SK-N-SH (cell line): ENCODE measurements at regions not wholly inside any gene's neighbourhood (a gene's known extent, or its start where the extent isn't known, plus 50 kb on each side); places are given as distances from the start of the nearest gene placed in this dataset.

Source experiments
- CTCF ChIA-PET: fragments of 300-600, 350-600 bp; formaldehyde crosslinking; extraction: SDS; loops from one replicate; lab custom pipeline; 2021; lab: Yijun Ruan, JAX
- POLR2A ChIA-PET: fragments of 350-600 bp; sonication (Branson Sonifier 250); formaldehyde crosslinking; extraction: SDS; loops from one replicate; lab custom pipeline; 2020; ENCODE audit warnings: antibody characterized with exemption, inconsistent platforms; lab: Yijun Ruan, JAX
- DNase-seq: peaks from one replicate; pipeline ENCODE4 v3.0.0; 2012
- H2AFZ ChIP-seq: fragments of 200-600 bp; sonication (generic); 2 replicates; pipeline ENCODE4 v1.8.1; 2016; ENCODE audit warnings: antibody characterized with exemption, mild to moderate bottlenecking, low read depth
- H3F3A ChIP-seq: fragments of 200-600 bp; sonication (generic); replicated peaks from 2 replicates; pipeline ENCODE3; 2016; ENCODE audit warnings: antibody characterized with exemption, mild to moderate bottlenecking; ENCODE audit not compliant: insufficient read depth
- H3K27ac ChIP-seq, 2 experiments: fragments of 200-500 bp in 1 of 2; fragments of 200-600 bp in 1 of 2; sonication (Bioruptor generic) in 1 of 2; sonication (generic), shearing (Covaris generic) in 1 of 2; 2 replicates each; pipeline versions ENCODE4 v1.5.1 to v1.6.1; 2014 to 2016; ENCODE audit warnings: low read depth in 2 of 2, inconsistent platforms in 1 of 2, low read length in 1 of 2, mild to moderate bottlenecking in 1 of 2, mixed read lengths in 1 of 2
- H3K27me3 ChIP-seq: fragments of 200-600 bp; sonication (generic), shearing (Covaris generic); 2 replicates; pipeline ENCODE4 v1.6.1; 2016; ENCODE audit warnings: mixed run types; ENCODE audit not compliant: insufficient read depth
- H3K36me3 ChIP-seq, 2 experiments: fragments of 200-500 bp in 1 of 2; fragments of 200-600 bp in 1 of 2; sonication (Bioruptor generic) in 1 of 2; sonication (generic) in 1 of 2; replicated peaks in 1 of 2; 2 replicates each; pipeline versions ENCODE3 to v1.5.1; 2014 to 2016; ENCODE audit warnings: low read length in 1 of 2, mild to moderate bottlenecking in 1 of 2; ENCODE audit not compliant: insufficient read depth in 2 of 2, control insufficient read depth in 1 of 2
- H3K4me1 ChIP-seq, 2 experiments: fragments of 200-500 bp in 1 of 2; fragments of 200-600 bp in 1 of 2; sonication (Bioruptor generic) in 1 of 2; sonication (generic), shearing (Covaris generic) in 1 of 2; 2 replicates each; pipeline versions ENCODE4 v1.5.1 to v1.6.1; 2014 to 2016; ENCODE audit warnings: low read depth in 1 of 2, low read length in 1 of 2, mixed run types in 1 of 2; ENCODE audit not compliant: insufficient read depth in 2 of 2, control insufficient read depth in 1 of 2
- H3K4me2 ChIP-seq: fragments of 200-600 bp; sonication (generic), shearing (Covaris generic); 2 replicates; pipeline ENCODE4 v1.6.1; 2017; ENCODE audit warnings: mixed run types
- H3K4me3 ChIP-seq, 2 experiments: fragments of 200-500 bp in 1 of 2; fragments of 200-600 bp in 1 of 2; sonication (Bioruptor generic) in 1 of 2; sonication (generic), shearing (Covaris generic) in 1 of 2; 2 replicates each; pipeline versions ENCODE4 v1.5.1 to v1.8.1; 2014 to 2016; ENCODE audit warnings: low read depth in 2 of 2, inconsistent platforms in 1 of 2, low read length in 1 of 2, mild to moderate bottlenecking in 1 of 2, mixed read lengths in 1 of 2, moderate library complexity in 1 of 2
- H3K79me2 ChIP-seq: fragments of 200-600 bp; sonication (generic); 2 replicates; pipeline ENCODE4 v1.8.1; 2017; ENCODE audit warnings: mild to moderate bottlenecking; ENCODE audit not compliant: insufficient read depth
- H3K9ac ChIP-seq: fragments of 200-600 bp; sonication (generic); 2 replicates; pipeline ENCODE4 v1.6.1; 2017; ENCODE audit warnings: mixed run types
- H3K9me2 ChIP-seq: fragments of 200-600 bp; sonication (generic); 2 replicates; pipeline ENCODE4 v1.6.1; 2017; ENCODE audit warnings: mixed run types
- H3K9me3 ChIP-seq: fragments of 200-600 bp; sonication (generic); 2 replicates; pipeline ENCODE4 v1.6.1; 2017; ENCODE audit warnings: mixed run types, mild to moderate bottlenecking, moderate library complexity
- H4K20me1 ChIP-seq: fragments of 200-600 bp; sonication (generic); 2 replicates; pipeline ENCODE4 v1.6.1; 2017; ENCODE audit warnings: mild to moderate bottlenecking, mixed run types; ENCODE audit not compliant: insufficient read depth
- CTCF ChIP-seq: fragments of 200-600 bp; sonication (generic); IDR thresholded peaks from 2 replicates; pipeline ENCODE4 v1.6.1; 2017; ENCODE audit warnings: antibody characterized with exemption, mild to moderate bottlenecking, moderate library complexity
- ELF1 ChIP-seq: IDR thresholded peaks from 2 replicates; pipeline ENCODE4 v1.4.0; 2012
- FOXJ3 ChIP-seq: sonication (generic); formaldehyde crosslinking; IDR thresholded peaks from 2 replicates; pipeline ENCODE4 v1.5.1; 2020; ENCODE audit warnings: mild to moderate bottlenecking, missing genetic modification reagents
- FOXM1 ChIP-seq: IDR thresholded peaks from 2 replicates; pipeline ENCODE4 v1.4.0; 2012; ENCODE audit warnings: low read depth, mild to moderate bottlenecking
- GABPA ChIP-seq: IDR thresholded peaks from 2 replicates; pipeline ENCODE4 v1.4.0; 2012; ENCODE audit warnings: low read depth, mild to moderate bottlenecking
- JUND ChIP-seq: IDR thresholded peaks from 2 replicates; pipeline ENCODE4 v1.4.0; 2012
- MEF2A ChIP-seq: IDR thresholded peaks from 2 replicates; pipeline ENCODE4 v1.4.0; 2012; ENCODE audit warnings: low read depth, borderline replicate concordance
- NFIC ChIP-seq: IDR thresholded peaks from 2 replicates; pipeline ENCODE4 v1.4.0; 2012; ENCODE audit warnings: borderline replicate concordance
- POLR2AphosphoS5 ChIP-seq: IDR thresholded peaks from 2 replicates; pipeline ENCODE4 v1.6.1; 2012; ENCODE audit warnings: low read depth, low read length
- RAD21 ChIP-seq: IDR thresholded peaks from 2 replicates; pipeline ENCODE4 v1.6.1; 2012; ENCODE audit warnings: mild to moderate bottlenecking, low read length
- RXRA ChIP-seq: IDR thresholded peaks from 2 replicates; pipeline ENCODE4 v1.4.0; 2012; ENCODE audit warnings: low read depth, mild to moderate bottlenecking, borderline replicate concordance
- SMC3 ChIP-seq: IDR thresholded peaks from 2 replicates; pipeline ENCODE4 v1.6.1; 2012; ENCODE audit warnings: low read depth, low read length, improper control_type of control experiment
- TAF1 ChIP-seq: IDR thresholded peaks from 2 replicates; pipeline ENCODE4 v1.6.1; 2012; ENCODE audit warnings: low read depth, mild to moderate bottlenecking, low read length, moderate library complexity, borderline replicate concordance
- TCF12 ChIP-seq: IDR thresholded peaks from 2 replicates; pipeline ENCODE4 v1.4.0; 2012
- TEAD4 ChIP-seq: IDR thresholded peaks from 2 replicates; pipeline ENCODE4 v1.4.0; 2012; ENCODE audit warnings: mild to moderate bottlenecking, borderline replicate concordance; ENCODE audit not compliant: insufficient read depth
- USF2 ChIP-seq: fragments of 150-350 bp; IDR thresholded peaks from 2 replicates; pipeline ENCODE4 v1.6.1; 2017; ENCODE audit warnings: antibody characterized with exemption, low read length, low read depth, borderline replicate concordance
- WGBS: methylation state at CpG from one replicate; pipeline ENCODE4 v1.1.6; 2017; ENCODE audit warnings: low lambda C conversion rate; 5-methylcytosine and 5-hydroxymethylcytosine counted together

GRCh38 chr9:8078641-8079140 lies 279.1 kb upstream of the DMAC1 start:
- no peaks in the 10 kb centered on the region for H4K20me1 ChIP-seq
- ChIA-PET CTCF (no interaction called here), POLR2A (no interaction called here)

GRCh38 chr9:8074713-8075286 lies 275.2 kb upstream of the DMAC1 start:
- Histone ChIP-seq H3K9me2 (no peaks in the 10 kb centered on the region), H3K79me2 (no peaks in the 10 kb centered on the region), H3K27me3 (no peaks in the 10 kb centered on the region), H3K27ac (no peak overlapping the region), H3F3A (no peaks in the 10 kb centered on the region), H3K4me3 (no peak overlapping the region), H3K36me3 (no peaks in the 10 kb centered on the region), H3K9me3 (no peaks in the 10 kb centered on the region), H3K4me2 (no peak overlapping the region)
- DNase-seq: no peak
- ChIA-PET CTCF (no interaction called here), POLR2A (no interaction called here)
- TF ChIP-seq TCF12 (no peak), FOXM1 (no peak), RAD21 (no peak), CTCF (no peak), JUND (no peak), TEAD4 (no peak), GABPA (no peak), RXRA (no peak), TAF1 (no peak), NFIC (no peak), FOXJ3 (no peak)
- TF ChIP-seq, all 33 proteins: peak for 0
- Histone ChIP-seq H3K9ac (no peak overlapping the region), H4K20me1 (no peaks in the 10 kb centered on the region), H3K4me1 (peaks cover 0 to 9% of the 10 kb centered on the region in 2 experiments; a peak in 1 of 4 replicates), H2AFZ (no peak overlapping the region)
- WGBS: 55% methylated on average over 6 of the region's 6 CpGs

More at GRCh38 chr9:8078641-8079140, 279.1 kb upstream of the DMAC1 start:
- H3K79me2 ChIP-seq: no peaks in the 10 kb centered on the region
- no peak overlapping the region for H3K4me3 ChIP-seq
- no peak overlapping the region for H3K4me2 ChIP-seq
- WGBS: 41% methylated on average over 7 of the region's 7 CpGs
- H3K4me1 ChIP-seq: no peaks in the 10 kb centered on the region
- H3K9me3 ChIP-seq: no peaks in the 10 kb centered on the region; the same call in 1 of the 2 replicates
- no peaks in the 10 kb centered on the region for H3K27me3 ChIP-seq
- no peaks in the 10 kb centered on the region for H3K9me2 ChIP-seq
- no peak overlapping the region for H3K9ac ChIP-seq
- no peaks in the 10 kb centered on the region for H3F3A ChIP-seq
- H2AFZ ChIP-seq: no peak overlapping the region
- no peak overlapping the region for H3K27ac ChIP-seq
- H3K36me3 ChIP-seq: no peaks in the 10 kb centered on the region
- no peak for DNase-seq
- TF ChIP-seq CTCF (no peak), TCF12 (no peak), TAF1 (no peak), ELF1 (no peak), GABPA (no peak), RAD21 (no peak), USF2 (no peak), POLR2AphosphoS5 (no peak), MEF2A (no peak), SMC3 (no peak)
